ENCODE measurements at regions not wholly inside any gene's neighbourhood (a gene's known extent, or its start where the extent isn't known, plus 50 kb on each side); places are given as distances from the start of the nearest gene placed in this dataset.

GRCh38 chrX:40240844-40241243, 143.1 kb upstream of the BCOR start:
- TF ChIP-seq NR3C1 (IDR thresholded peaks at IDR 0.05) (no peak), POLR2A (IDR thresholded peaks at IDR 0.05; ENCODE audit: low read length) (no peak)
